SIG-M5 treated with dmso at 0.1 percent for 504 hours (cell line): ENCODE measurements at regions not wholly inside any gene's neighbourhood (a gene's known extent, or its start where the extent isn't known, plus 50 kb on each side); places are given as distances from the start of the nearest gene placed in this dataset.
A peak's percentile ranks its signal among the peaks of the same experiment; 100 is the strongest.

Source experiments
- DNase-seq: peaks from one replicate; lab custom pipeline; 2025; ENCODE audit not compliant: unreplicated experiment; lab: John Stamatoyannopoulos, UW

DNA sequence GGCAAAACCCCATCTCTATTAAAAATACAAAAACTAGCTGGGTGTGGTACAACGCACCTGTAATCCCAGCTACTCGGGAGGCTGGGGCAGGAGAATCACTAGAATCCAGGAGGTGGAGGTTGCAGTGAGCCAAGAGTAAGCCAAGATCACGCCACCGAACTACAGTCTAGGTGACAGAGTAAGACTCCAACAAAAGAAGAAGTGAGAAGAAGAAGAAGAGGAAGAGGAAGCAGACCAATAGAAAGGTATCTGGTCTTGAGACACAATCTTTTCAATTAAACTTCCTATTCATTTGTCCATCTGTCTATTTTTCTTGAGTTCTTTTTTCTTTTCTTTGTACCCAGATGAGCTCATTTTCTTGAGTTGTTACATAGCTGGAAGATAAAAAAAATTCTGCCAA, 55.7 kb upstream of the ACADM start:
- peak; percentile 45 for DNase-seq

GRCh38 chr1:75671708-75672107, 52.8 kb upstream of the ACADM start:
- no peak for DNase-seq

DNA sequence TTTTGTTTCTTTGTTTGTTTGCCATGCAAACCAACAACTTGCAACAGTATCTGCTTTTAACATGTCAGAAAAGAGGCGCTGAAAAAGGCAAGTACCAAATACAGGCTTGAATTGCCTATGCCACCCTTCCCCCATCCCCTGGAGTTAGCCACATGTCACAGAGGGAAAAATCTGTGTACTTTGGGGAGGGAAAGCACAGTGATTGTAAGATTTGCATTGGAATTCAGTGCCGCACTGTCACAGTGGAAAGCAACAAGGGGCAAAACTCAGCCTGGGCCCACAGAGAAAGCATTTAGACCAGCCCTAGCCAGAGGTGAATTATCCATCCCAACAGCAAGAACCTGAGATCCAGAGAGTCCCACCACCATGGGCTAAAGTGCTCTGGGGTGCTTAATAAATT, 52.4 kb upstream of the ACADM start:
- DNase-seq: no peak

DNA sequence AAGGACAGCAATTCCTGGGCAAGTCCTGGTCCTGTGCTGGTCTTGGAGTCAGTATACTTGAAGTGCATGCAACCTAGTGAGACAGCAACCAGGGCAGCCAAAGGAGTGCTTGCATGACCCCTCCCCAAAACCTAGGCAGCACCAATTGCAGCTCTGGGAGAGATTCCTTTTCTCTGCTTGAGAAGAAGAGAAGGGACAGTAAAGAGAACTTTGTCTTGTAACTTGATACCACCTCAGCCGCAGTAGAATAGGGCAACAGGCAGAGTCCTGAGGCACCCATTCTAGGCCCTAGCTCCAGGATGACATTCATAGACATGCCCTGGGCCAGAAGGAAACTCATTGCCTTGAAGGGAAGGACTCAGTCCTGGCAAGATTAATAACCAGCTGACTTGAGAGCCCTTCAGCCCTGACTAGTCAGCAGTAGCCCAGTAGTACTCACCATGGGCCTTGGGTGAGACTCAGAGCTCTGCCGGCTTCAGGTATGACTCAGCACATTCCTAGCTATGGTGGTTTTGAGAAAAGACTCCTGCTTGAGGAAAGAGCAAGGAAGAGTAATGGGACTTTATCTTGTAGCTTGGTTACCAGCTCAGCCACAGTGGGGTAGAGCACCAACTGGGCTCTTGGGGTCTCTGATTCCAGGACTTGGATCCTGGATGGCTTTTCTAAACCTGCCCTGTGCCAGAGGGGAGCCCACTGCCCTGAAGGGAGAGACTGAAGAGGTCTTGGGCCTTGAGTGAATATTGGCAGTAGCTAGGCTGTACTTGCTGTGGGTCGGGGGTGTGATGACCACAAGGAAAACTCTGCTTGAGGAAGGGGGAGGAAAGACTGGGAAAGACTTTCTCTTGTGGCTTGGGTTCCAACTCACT, 51.7 kb upstream of the ACADM start:
- no peak for DNase-seq

DNA sequence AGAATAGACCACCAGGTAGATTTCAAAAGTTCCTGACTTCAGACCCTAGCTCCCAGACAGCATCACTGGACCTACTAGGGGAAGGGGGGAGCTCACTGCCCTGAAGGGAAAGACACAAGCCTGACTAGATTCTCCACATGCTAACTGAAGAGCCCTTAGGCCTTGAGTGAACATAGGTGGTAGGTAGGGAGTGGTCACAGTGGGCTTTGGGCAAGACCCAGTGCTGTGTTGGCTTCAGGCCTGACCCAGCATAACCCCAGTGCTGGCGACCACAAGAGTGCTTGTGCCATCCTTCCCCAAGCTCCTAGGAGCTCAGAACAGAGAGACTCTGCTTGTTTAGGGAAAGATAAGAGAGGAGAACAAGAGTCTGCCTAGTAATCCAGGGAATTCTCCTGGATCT, 51.1 kb upstream of the ACADM start:
- DNase-seq: no peak

GRCh38 chr1:75673885-75674284, 50.6 kb upstream of the ACADM start:
- no peak for DNase-seq
